MM.1S (cell line): ENCODE measurements at regions not wholly inside any gene's neighbourhood (a gene's known extent, or its start where the extent isn't known, plus 50 kb on each side); places are given as distances from the start of the nearest gene placed in this dataset.

ENCODE experiments used
- DNase-seq: peaks from one replicate; pipeline ENCODE4 v3.0.0-alpha.2; 2015
- H2AFZ ChIP-seq: fragments of 300-600 bp; sonication (generic); 2 replicates; pipeline ENCODE4 v1.6.0; 2016; ENCODE audit warnings: antibody characterized with exemption, low read length
- H3F3A ChIP-seq: fragments of 300-600 bp; sonication (generic); 2 replicates; pipeline ENCODE4 v1.6.1; 2016; ENCODE audit warnings: mild to moderate bottlenecking, antibody characterized with exemption, low read length, moderate library complexity, mixed read lengths; ENCODE audit not compliant: insufficient read depth
- H3K27ac ChIP-seq: fragments of 300-600 bp; sonication (generic); 2 replicates; pipeline ENCODE4 v1.5.1; 2016; ENCODE audit warnings: mild to moderate bottlenecking, low read length
- H3K27me3 ChIP-seq: fragments of 300-600 bp; sonication (generic); replicated peaks from 2 replicates; pipeline ENCODE4 v1.6.0; 2016; ENCODE audit warnings: low read length; ENCODE audit not compliant: insufficient read depth
- H3K36me3 ChIP-seq: fragments of 300-600 bp; sonication (generic); replicated peaks from 2 replicates; pipeline ENCODE4 v1.6.1; 2016; ENCODE audit warnings: mild to moderate bottlenecking, low read length, mixed read lengths; ENCODE audit not compliant: insufficient read depth
- H3K4me1 ChIP-seq: fragments of 300-600 bp; sonication (generic); 2 replicates; pipeline ENCODE4 v1.6.1; 2016; ENCODE audit warnings: low read length, mixed read lengths
- H3K4me2 ChIP-seq: fragments of 300-600 bp; sonication (generic); 2 replicates; pipeline ENCODE4 v1.6.0; 2016; ENCODE audit warnings: low read depth, low read length
- H3K4me3 ChIP-seq: fragments of 300-600 bp; sonication (generic); 2 replicates; pipeline ENCODE4 v1.5.1; 2016; ENCODE audit warnings: low read length, mixed read lengths
- H3K79me2 ChIP-seq: fragments of 300-600 bp; sonication (generic); 2 replicates; pipeline ENCODE4 v1.6.1; 2016; ENCODE audit warnings: mixed run types, low read length, mixed read lengths
- H3K9ac ChIP-seq: fragments of 300-600 bp; sonication (generic); 2 replicates; pipeline ENCODE4 v1.6.1; 2016; ENCODE audit warnings: low read length, mixed read lengths
- H3K9me2 ChIP-seq: fragments of 300-600 bp; sonication (generic); replicated peaks from 2 replicates; pipeline ENCODE4 v1.6.1; 2016; ENCODE audit warnings: mild to moderate bottlenecking, low read length, mixed read lengths; ENCODE audit not compliant: insufficient read depth
- H3K9me3 ChIP-seq: fragments of 300-600 bp; sonication (generic); replicated peaks from 2 replicates; pipeline ENCODE4 v1.6.1; 2016; ENCODE audit warnings: mild to moderate bottlenecking, low read length, mixed read lengths; ENCODE audit not compliant: insufficient read depth
- H4K20me1 ChIP-seq: fragments of 300-600 bp; sonication (generic); 2 replicates; pipeline ENCODE4 v1.6.1; 2016; ENCODE audit warnings: mild to moderate bottlenecking, low read length, moderate library complexity, mixed read lengths; ENCODE audit not compliant: insufficient read depth
- CTCF ChIP-seq: fragments of 300-600 bp; sonication (generic); IDR thresholded peaks from 2 replicates; pipeline ENCODE4 v1.5.1; 2016; ENCODE audit warnings: antibody characterized with exemption, low read length, mixed read lengths
- EZH2 ChIP-seq: fragments of 300-600 bp; sonication (generic); optimal IDR thresholded peaks from 2 replicates; pipeline ENCODE3; 2017; ENCODE audit warnings: low read depth, mild to moderate bottlenecking, antibody characterized with exemption, low read length, mixed read lengths
- EZH2phosphoT487 ChIP-seq: fragments of 300-600 bp; sonication (generic); IDR thresholded peaks from 2 replicates; pipeline ENCODE4 v1.6.1; 2018; ENCODE audit warnings: antibody characterized with exemption, low read length

GRCh38 chr13:74070513-74070912, 63.7 kb downstream of the KLF12 start:
- Histone ChIP-seq H3K9me2 (no peaks in the 10 kb centered on the region), H4K20me1 (no peaks in the 10 kb centered on the region), H3K4me1 (peaks cover 31% of the 10 kb centered on the region), H3K4me3 (peak overlapping the region; percentile 17; the same call in 1 of the 2 replicates), H3K27me3 (no peaks in the 10 kb centered on the region), H2AFZ (no peak overlapping the region), H3K36me3 (no peaks in the 10 kb centered on the region), H3K9ac (peak overlapping the region; percentile 13; the same call in 1 of the 2 replicates), H3K27ac (peak overlapping the region; percentile 83), H3K4me2 (peak overlapping the region; percentile 69), H3K9me3 (no peaks in the 10 kb centered on the region), H3K79me2 (peaks cover 63% of the 10 kb centered on the region), H3F3A (peaks cover 23% of the 10 kb centered on the region)
- DNase-seq = no peak
- no peak for TF ChIP-seq EZH2
- TF ChIP-seq EZH2phosphoT487 = no peak
- TF ChIP-seq CTCF = no peak

DNA sequence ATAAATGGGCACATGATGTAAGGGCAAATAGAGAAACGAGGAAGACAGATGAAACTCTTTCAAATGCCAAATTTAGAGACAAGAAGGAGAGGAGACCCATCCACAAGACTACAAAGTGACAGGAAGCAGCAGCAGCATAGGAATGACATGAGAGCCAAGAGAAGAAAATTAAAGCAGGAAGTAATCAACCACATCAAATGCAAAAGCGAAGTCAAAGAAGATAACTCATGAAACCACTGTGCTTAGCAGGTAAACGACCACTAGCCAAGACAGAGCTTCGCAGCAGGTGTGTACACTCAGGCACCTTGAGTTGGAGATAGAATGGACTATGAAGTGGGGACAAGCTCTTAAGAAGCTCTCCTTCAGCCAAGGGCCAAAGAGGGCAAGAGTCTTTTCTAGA, 64.1 kb downstream of the KLF12 start:
- Histone ChIP-seq H2AFZ (no peak overlapping the region), H3K4me2 (peak overlapping the region; percentile 69), H3K9me3 (no peaks in the 10 kb centered on the region), H3K9me2 (no peaks in the 10 kb centered on the region), H3K4me3 (0 out of 2 replicates have a peak overlapping the region, but pooled peaks have one; percentile 17), H3K36me3 (no peaks in the 10 kb centered on the region), H3K79me2 (peaks cover 63% of the 10 kb centered on the region), H3F3A (peaks cover 23% of the 10 kb centered on the region), H3K27me3 (no peaks in the 10 kb centered on the region), H3K27ac (peak overlapping the region; percentile 83), H4K20me1 (no peaks in the 10 kb centered on the region), H3K9ac (peak overlapping the region; percentile 13; the same call in 1 of the 2 replicates), H3K4me1 (peaks cover 30% of the 10 kb centered on the region)
- TF ChIP-seq EZH2phosphoT487 = no peak
- TF ChIP-seq CTCF = no peak
- no peak for TF ChIP-seq EZH2
- peak; percentile 93 for DNase-seq

GRCh38 chr13:74068471-74068870, 65.7 kb downstream of the KLF12 start:
- H3K4me2 ChIP-seq = no peak overlapping the region

More at GRCh38 chr13:74068471-74068870, 65.7 kb downstream of the KLF12 start:
- TF ChIP-seq EZH2phosphoT487 (no peak), EZH2 (no peak), CTCF (no peak)
- Histone ChIP-seq H3K27ac (no peak overlapping the region), H4K20me1 (no peaks in the 10 kb centered on the region), H3K4me3 (no peak overlapping the region), H3K79me2 (peaks cover 62% of the 10 kb centered on the region), H3K9me2 (no peaks in the 10 kb centered on the region), H3K9me3 (no peaks in the 10 kb centered on the region), H3K4me1 (peaks cover 43% of the 10 kb centered on the region), H2AFZ (no peak overlapping the region), H3K36me3 (no peaks in the 10 kb centered on the region), H3F3A (peaks cover 31% of the 10 kb centered on the region), H3K9ac (no peak overlapping the region), H3K27me3 (no peaks in the 10 kb centered on the region)
- no peak for DNase-seq
